ENCODE measurements at regions not wholly inside any gene's neighbourhood (a gene's known extent, or its start where the extent isn't known, plus 50 kb on each side); places are given as distances from the start of the nearest gene placed in this dataset.

GRCh38 chr1:184905601-184906322 lies 68.5 kb downstream of the NIBAN1 start:
- ATAC-seq = no peak
- TF ChIP-seq ZFP3 (CRISPR knock-in tag; IDR thresholded peaks at IDR 0.05) = no peak

- no peak for TF ChIP-seq ARNTL (CRISPR knock-in tag; IDR thresholded peaks at IDR 0.05; ENCODE audit: borderline replicate concordance, low read depth)
- TF ChIP-seq, protein P1, sequence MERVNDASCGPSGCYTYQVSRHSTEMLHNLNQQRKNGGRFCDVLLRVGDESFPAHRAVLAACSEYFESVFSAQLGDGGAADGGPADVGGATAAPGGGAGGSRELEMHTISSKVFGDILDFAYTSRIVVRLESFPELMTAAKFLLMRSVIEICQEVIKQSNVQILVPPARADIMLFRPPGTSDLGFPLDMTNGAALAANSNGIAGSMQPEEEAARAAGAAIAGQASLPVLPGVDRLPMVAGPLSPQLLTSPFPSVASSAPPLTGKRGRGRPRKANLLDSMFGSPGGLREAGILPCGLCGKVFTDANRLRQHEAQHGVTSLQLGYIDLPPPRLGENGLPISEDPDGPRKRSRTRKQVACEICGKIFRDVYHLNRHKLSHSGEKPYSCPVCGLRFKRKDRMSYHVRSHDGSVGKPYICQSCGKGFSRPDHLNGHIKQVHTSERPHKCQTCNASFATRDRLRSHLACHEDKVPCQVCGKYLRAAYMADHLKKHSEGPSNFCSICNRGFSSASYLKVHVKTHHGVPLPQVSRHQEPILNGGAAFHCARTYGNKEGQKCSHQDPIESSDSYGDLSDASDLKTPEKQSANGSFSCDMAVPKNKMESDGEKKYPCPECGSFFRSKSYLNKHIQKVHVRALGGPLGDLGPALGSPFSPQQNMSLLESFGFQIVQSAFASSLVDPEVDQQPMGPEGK (CRISPR knock-in tag; IDR thresholded peaks at IDR 0.05; ENCODE audit: borderline replicate concordance) = no peak
- TF ChIP-seq OSR1 (CRISPR knock-in tag; IDR thresholded peaks at IDR 0.05) = no peak
- TF ChIP-seq ZNF70 (CRISPR knock-in tag; IDR thresholded peaks at IDR 0.05) = no peak
- no peak for TF ChIP-seq TOX (CRISPR knock-in tag; IDR thresholded peaks at IDR 0.05; ENCODE audit: borderline replicate concordance)
- no peak for TF ChIP-seq ZNF565 (CRISPR knock-in tag; conservative IDR thresholded peaks at IDR 0.05; ENCODE audit: low read depth)
- TF ChIP-seq SNAI2 (CRISPR knock-in tag; IDR thresholded peaks at IDR 0.05) = no peak
- TF ChIP-seq PPARA (CRISPR knock-in tag; IDR thresholded peaks at IDR 0.05; ENCODE audit: borderline replicate concordance) = no peak
- TF ChIP-seq ZC3H10 (CRISPR knock-in tag; IDR thresholded peaks at IDR 0.05) = no peak
- TF ChIP-seq BACH2 (CRISPR knock-in tag; IDR thresholded peaks at IDR 0.05; ENCODE audit: borderline replicate concordance) = no peak
- TF ChIP-seq TSHZ2 (CRISPR knock-in tag; IDR thresholded peaks at IDR 0.05) = no peak
- no peak for TF ChIP-seq CSDC2 (CRISPR knock-in tag; IDR thresholded peaks at IDR 0.05)
- TF ChIP-seq ZFP3 (CRISPR knock-in tag; IDR thresholded peaks at IDR 0.05) = no peak
- TF ChIP-seq RARB (CRISPR knock-in tag; IDR thresholded peaks at IDR 0.05) = no peak
- no peak for TF ChIP-seq ISL1 (CRISPR knock-in tag; IDR thresholded peaks at IDR 0.05)
- no peak for TF ChIP-seq CSRNP3 (CRISPR knock-in tag; IDR thresholded peaks at IDR 0.05)
- ATAC-seq = no peak
These were observed 71.1 kb downstream of the NIBAN1 start for GRCh38 chr1:184903111-184903692.

GRCh38 chr1:184900507-184900906 lies 73.8 kb downstream of the NIBAN1 start:
- TF ChIP-seq ZC3H10 (CRISPR knock-in tag; IDR thresholded peaks at IDR 0.05) (no peak), ARNTL (CRISPR knock-in tag; IDR thresholded peaks at IDR 0.05; ENCODE audit: borderline replicate concordance, low read depth) (no peak), ZNF8 (CRISPR knock-in tag; IDR thresholded peaks at IDR 0.05) (no peak), ZNF565 (CRISPR knock-in tag; conservative IDR thresholded peaks at IDR 0.05; ENCODE audit: low read depth) (no peak), ZFP3 (CRISPR knock-in tag; IDR thresholded peaks at IDR 0.05) (no peak), BACH2 (CRISPR knock-in tag; IDR thresholded peaks at IDR 0.05; ENCODE audit: borderline replicate concordance) (no peak), ESRRG (CRISPR knock-in tag; IDR thresholded peaks at IDR 0.05) (no peak), ZFP30 (CRISPR knock-in tag; IDR thresholded peaks at IDR 0.05) (no peak), GLIS3 (CRISPR knock-in tag; IDR thresholded peaks at IDR 0.05) (no peak), ISL1 (CRISPR knock-in tag; IDR thresholded peaks at IDR 0.05) (no peak), PPARA (CRISPR knock-in tag; IDR thresholded peaks at IDR 0.05; ENCODE audit: borderline replicate concordance) (no peak), TSHZ2 (CRISPR knock-in tag; IDR thresholded peaks at IDR 0.05) (no peak), SNAI2 (CRISPR knock-in tag; IDR thresholded peaks at IDR 0.05) (no peak), ZNF70 (CRISPR knock-in tag; IDR thresholded peaks at IDR 0.05) (no peak), CREB5 (CRISPR knock-in tag; IDR thresholded peaks at IDR 0.05; ENCODE audit: low read depth) (no peak), OSR1 (CRISPR knock-in tag; IDR thresholded peaks at IDR 0.05) (no peak), CSDC2 (CRISPR knock-in tag; IDR thresholded peaks at IDR 0.05) (no peak), TOX (CRISPR knock-in tag; IDR thresholded peaks at IDR 0.05; ENCODE audit: borderline replicate concordance) (no peak)
- TF ChIP-seq, protein P2, sequence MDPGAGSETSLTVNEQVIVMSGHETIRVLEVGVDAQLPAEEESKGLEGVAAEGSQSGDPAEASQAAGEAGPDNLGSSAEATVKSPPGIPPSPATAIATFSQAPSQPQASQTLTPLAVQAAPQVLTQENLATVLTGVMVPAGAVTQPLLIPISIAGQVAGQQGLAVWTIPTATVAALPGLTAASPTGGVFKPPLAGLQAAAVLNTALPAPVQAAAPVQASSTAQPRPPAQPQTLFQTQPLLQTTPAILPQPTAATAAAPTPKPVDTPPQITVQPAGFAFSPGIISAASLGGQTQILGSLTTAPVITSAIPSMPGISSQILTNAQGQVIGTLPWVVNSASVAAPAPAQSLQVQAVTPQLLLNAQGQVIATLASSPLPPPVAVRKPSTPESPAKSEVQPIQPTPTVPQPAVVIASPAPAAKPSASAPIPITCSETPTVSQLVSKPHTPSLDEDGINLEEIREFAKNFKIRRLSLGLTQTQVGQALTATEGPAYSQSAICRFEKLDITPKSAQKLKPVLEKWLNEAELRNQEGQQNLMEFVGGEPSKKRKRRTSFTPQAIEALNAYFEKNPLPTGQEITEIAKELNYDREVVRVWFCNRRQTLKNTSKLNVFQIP (CRISPR knock-in tag; IDR thresholded peaks at IDR 0.05; ENCODE audit: borderline replicate concordance, low read depth) = no peak
- no peak for ATAC-seq

All from SK-N-SH treated with all-trans-retinoic acid at 6 μM for 48 hours (cell line).